GM19023 (cell line): ENCODE measurements at regions not wholly inside any gene's neighbourhood (a gene's known extent, or its start where the extent isn't known, plus 50 kb on each side); places are given as distances from the start of the nearest gene placed in this dataset.

Experiments used
- ATAC-seq: cut with Tn5 transposase; IDR thresholded peaks from one replicate; pipeline ENCODE4 v1.9.1; 2021; ENCODE audit warnings: mild to moderate bottlenecking, moderate library complexity; ENCODE audit not compliant: unreplicated experiment

- no peak for ATAC-seq
These were observed 229.3 kb downstream of the SNX18 start for GRCh38 chr5:54746777-54747398.

- no peak for ATAC-seq
These were observed 228.8 kb downstream of the SNX18 start for GRCh38 chr5:54746346-54746745.

DNA sequence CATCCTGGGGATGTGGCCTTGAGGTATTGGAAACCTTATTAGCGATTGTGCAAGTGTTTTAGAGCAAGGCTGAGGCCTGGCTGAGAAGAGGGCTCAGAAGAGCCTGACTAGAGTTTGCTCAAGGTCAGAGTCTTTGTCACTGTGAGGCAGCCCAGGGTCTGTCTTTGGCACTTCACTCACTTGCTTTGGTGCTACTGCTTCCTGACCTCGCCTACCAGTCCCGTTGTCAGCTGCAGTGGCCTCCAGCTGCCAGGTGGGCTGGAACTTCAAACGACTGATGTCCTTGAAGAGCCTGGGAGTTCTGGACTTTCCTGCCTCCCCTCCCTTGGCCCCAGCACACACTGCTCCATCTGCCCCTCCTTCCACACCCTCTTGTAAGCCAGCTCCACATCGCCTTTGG is 228.0 kb downstream of the SNX18 start:
- ATAC-seq, result no peak

DNA sequence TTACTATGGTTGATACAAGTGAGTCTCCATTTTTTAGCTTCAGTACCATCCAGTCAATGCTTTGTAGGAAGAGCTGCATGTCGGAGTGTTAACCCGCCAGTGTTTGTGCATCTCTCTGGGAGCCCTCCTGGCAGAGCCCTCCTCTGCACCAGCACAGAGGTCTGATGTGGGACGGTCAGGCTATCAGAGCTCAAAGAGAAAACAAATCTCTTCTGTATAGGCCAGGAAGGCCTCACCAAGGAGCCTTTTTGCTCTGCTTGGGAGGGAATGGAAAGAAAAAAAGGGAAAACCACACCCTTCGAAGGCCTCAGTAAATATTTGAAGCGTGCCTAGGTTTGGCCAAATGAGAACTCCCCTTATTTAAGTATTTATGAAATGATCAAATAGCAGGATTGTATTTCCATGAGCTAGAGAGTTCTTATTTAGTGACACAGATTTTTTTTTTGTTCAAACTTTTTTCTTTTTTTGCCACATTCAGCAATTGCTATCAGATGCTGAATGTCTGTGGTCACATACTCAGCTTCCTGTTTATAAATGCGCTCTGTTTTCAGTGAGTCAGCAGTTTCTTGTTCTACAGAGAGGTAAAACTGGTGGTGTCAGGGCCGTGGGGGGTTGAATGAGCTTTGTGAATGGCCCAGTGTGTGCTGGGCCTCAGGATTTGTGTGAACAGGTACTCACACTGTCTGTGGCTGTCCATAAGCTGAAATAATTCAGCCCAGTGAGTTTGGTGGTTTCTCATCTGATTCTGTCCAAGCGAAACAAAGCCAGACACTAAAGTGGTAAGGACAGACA is 226.6 kb downstream of the SNX18 start:
- ATAC-seq, result peak; percentile 72

GRCh38 chr5:54743581-54743980 is 226.0 kb downstream of the SNX18 start:
- no peak for ATAC-seq

GRCh38 chr5:54742417-54742891 is 224.9 kb downstream of the SNX18 start:
- ATAC-seq, result no peak

GRCh38 chr5:54741711-54742110 is 224.2 kb downstream of the SNX18 start:
- no peak for ATAC-seq

DNA sequence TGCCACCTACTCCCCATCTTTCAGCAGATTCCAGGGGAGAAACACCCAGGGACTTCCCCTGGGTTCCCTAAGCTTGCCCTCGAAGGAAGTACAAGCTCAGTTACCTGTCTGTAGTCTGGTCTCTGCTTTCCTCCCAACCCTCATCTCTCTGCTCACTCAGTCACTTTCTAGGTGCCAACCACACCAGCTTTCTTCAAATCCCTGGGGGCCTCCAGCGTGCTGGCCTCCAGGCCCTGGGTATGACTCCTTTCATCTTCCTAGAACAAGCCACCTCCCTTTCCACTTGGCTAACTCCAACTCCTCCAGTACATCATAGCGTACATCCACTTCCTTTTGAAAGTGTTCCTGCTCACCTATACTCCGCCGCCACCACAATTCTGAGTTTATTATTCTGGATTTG is 222.6 kb downstream of the SNX18 start:
- no peak for ATAC-seq

- ATAC-seq, result no peak
These were observed 221.8 kb downstream of the SNX18 start for GRCh38 chr5:54739371-54739770.

DNA sequence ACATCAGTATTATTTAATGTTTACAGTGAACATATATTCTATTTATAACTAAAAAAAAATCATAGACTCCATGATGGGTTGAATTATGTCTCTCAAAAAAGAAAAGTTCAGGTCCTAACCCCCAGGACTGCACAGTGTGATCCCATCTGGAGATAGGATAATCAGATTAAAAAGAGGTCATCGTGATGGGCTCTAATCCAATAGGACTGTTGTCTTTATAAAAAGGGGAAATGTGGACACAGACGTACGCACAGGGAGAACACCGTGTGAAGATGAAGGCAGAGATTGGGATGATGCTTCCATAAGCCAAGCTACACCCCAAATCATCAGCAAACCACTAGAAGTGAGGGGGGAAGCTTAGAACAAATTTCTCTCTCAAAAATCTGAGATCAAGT is 221.4 kb downstream of the SNX18 start:
- ATAC-seq, result no peak

- no peak for ATAC-seq
These were observed 220.8 kb downstream of the SNX18 start for GRCh38 chr5:54738118-54738972.

GRCh38 chr5:54736003-54736797 is 218.6 kb downstream of the SNX18 start:
- ATAC-seq, result no peak

- no peak for ATAC-seq
These were observed 215.5 kb downstream of the SNX18 start for GRCh38 chr5:54733101-54733500.

- ATAC-seq, result no peak
These were observed 214.5 kb downstream of the SNX18 start for GRCh38 chr5:54732108-54732507.

DNA sequence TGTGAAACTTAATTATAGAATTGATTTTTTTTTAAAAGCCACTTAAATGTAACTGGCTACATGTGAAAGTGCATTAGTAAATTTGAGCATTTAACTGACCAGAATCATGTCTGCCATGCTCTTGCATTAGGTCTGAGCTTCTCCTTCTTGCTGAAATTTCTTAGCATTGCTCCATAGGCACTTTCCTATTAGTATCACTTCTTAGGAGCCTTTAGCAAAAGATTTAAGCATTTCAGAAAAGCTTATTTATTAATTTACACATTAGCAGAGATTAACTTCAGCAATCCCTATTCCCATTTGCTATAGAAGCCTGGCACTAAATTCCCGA is 211.0 kb downstream of the SNX18 start:
- ATAC-seq, result no peak

- no peak for ATAC-seq
These were observed 210.5 kb downstream of the SNX18 start for GRCh38 chr5:54727874-54728587.

- ATAC-seq, result no peak
These were observed 208.1 kb downstream of the SNX18 start for GRCh38 chr5:54725391-54726280.

GRCh38 chr5:54722846-54723433 is 205.4 kb downstream of the SNX18 start:
- no peak for ATAC-seq
